K562 (cell line): ENCODE measurements at regions not wholly inside any gene's neighbourhood (a gene's known extent, or its start where the extent isn't known, plus 50 kb on each side); places are given as distances from the start of the nearest gene placed in this dataset.

Source experiments
- ATAC-seq: fragments of 200-7000 bp; cut with Tn5 transposase; 3 replicates; pipeline ENCODE4 v1.9.1; 2020; ENCODE audit warnings: moderate library complexity
- BruUV-seq: library from RNA; stranded (reverse); fragments of 400-500 nt; replicated peaks from 2 replicates; lab custom pipeline; 2021; lab: Mats Ljungman, UMichigan
- CTCF ChIA-PET: fragments of 300-600 bp; formaldehyde crosslinking; extraction: SDS; loops from one replicate; lab custom pipeline; 2021; ENCODE audit warnings: low intra/inter-chr PET ratio; lab: Yijun Ruan, JAX
- POLR2A ChIA-PET: fragments of 300-600, 350-650 bp; sonication (Branson Sonifier 250); formaldehyde crosslinking; extraction: SDS; loops from one replicate; lab custom pipeline; 2021; ENCODE audit warnings: antibody characterized with exemption, inconsistent platforms; lab: Yijun Ruan, JAX
- DNase-seq, 4 experiments: peaks; one replicate each; pipeline versions ENCODE4 v3.0.0 to v3.0.0-alpha.2; 2011 to 2018; ENCODE audit warnings: low spot score in 3 of 4, mixed read lengths in 3 of 4; ENCODE audit errors: extremely low read depth in 1 of 4
- FAIRE-seq: peaks from 2 replicates; lab custom pipeline; 2011; peaks lifted over from hg19 to GRCh38; lab: Jason Lieb, UNC
- H2AFZ ChIP-seq: 2 replicates; pipeline ENCODE4 v1.6.0; 2011; ENCODE audit warnings: low read depth, low read length, control low read depth, inconsistent platforms
- H3K27ac ChIP-seq: fragments of 200-600 bp; 3 replicates; pipeline ENCODE4 v1.8.0; 2011; ENCODE audit warnings: low read depth, mild to moderate bottlenecking, control low read depth, inconsistent platforms, low read length, moderate library complexity, mixed read lengths; ENCODE audit errors: extremely low read depth
- H3K27me3 ChIP-seq, 2 experiments: fragments of 300-600 bp in 1 of 2; 2 replicates in 1 of 2; 3 replicates in 1 of 2; pipeline versions ENCODE4 v1.6.0 to v1.8.0; 2011; ENCODE audit warnings: inconsistent platforms in 2 of 2, low read length in 2 of 2, mild to moderate bottlenecking in 1 of 2, mixed read lengths in 1 of 2, moderate library complexity in 1 of 2; ENCODE audit not compliant: control insufficient read depth in 2 of 2, insufficient read depth in 2 of 2
- H3K36me3 ChIP-seq: fragments of 300-600 bp; 3 replicates; pipeline ENCODE4 v1.8.0; 2011; ENCODE audit warnings: mild to moderate bottlenecking, low read length, inconsistent platforms; ENCODE audit not compliant: control insufficient read depth, insufficient read depth
- H3K4me1 ChIP-seq, 2 experiments: fragments of 200-600 bp in 1 of 2; replicated peaks in 1 of 2; 2 replicates in 1 of 2; 3 replicates in 1 of 2; pipeline versions ENCODE4 v1.5.1 to v1.8.0; 2011; ENCODE audit warnings: inconsistent platforms in 2 of 2, low read length in 2 of 2, mild to moderate bottlenecking in 1 of 2, mixed read lengths in 1 of 2, moderate library complexity in 1 of 2; ENCODE audit not compliant: control insufficient read depth in 2 of 2, insufficient read depth in 2 of 2
- H3K4me2 ChIP-seq: 2 replicates; pipeline ENCODE4 v1.6.1; 2011; ENCODE audit warnings: low read length, control low read depth, inconsistent platforms, mixed read lengths; ENCODE audit not compliant: insufficient read depth
- H3K4me3 ChIP-seq: fragments of 200-600 bp; sonication (generic), shearing (Covaris generic); 2 replicates; pipeline ENCODE4 v1.5.1; 2016; ENCODE audit warnings: control low read depth, inconsistent platforms
- H3K79me2 ChIP-seq: fragments of 200-600 bp; 3 replicates; pipeline ENCODE4 v1.8.0; 2011; ENCODE audit warnings: low read length, inconsistent platforms; ENCODE audit not compliant: control insufficient read depth, insufficient read depth
- H3K9ac ChIP-seq, 2 experiments: 2 replicates each; pipeline versions ENCODE4 v1.6.0 to v1.6.1; 2011; ENCODE audit warnings: low read depth in 2 of 2, low read length in 2 of 2, control low read depth in 1 of 2, inconsistent platforms in 1 of 2, mild to moderate bottlenecking in 1 of 2, mixed read lengths in 1 of 2; ENCODE audit not compliant: insufficient read depth in 1 of 2
- H3K9me1 ChIP-seq: one replicate; pipeline ENCODE4 v1.6.0; 2011; ENCODE audit warnings: inconsistent platforms, mild to moderate bottlenecking, low read length, moderate library complexity; ENCODE audit not compliant: control insufficient read depth, insufficient read depth
- H3K9me3 ChIP-seq: replicated peaks from 2 replicates; pipeline ENCODE4 v1.5.1; 2011; ENCODE audit warnings: low read depth, low read length, inconsistent platforms; ENCODE audit not compliant: control insufficient read depth, insufficient read depth
- H4K20me1 ChIP-seq: replicated peaks from 2 replicates; pipeline ENCODE4 v1.6.1; 2011; ENCODE audit warnings: low read length, inconsistent platforms, mixed read lengths; ENCODE audit not compliant: control insufficient read depth, insufficient read depth
- MEIS2 ChIP-seq: fragments of 450-650 bp; IDR thresholded peaks from 2 replicates; pipeline ENCODE4 v1.6.1; 2014; ENCODE audit warnings: mild to moderate bottlenecking; ENCODE audit not compliant: partially characterized antibody
- POLR3A ChIP-seq: IDR thresholded peaks from 2 replicates; pipeline ENCODE4 v1.6.1; 2011; ENCODE audit warnings: borderline replicate concordance, mild to moderate bottlenecking, moderate library complexity; ENCODE audit not compliant: insufficient read length, insufficient read depth; ENCODE audit errors: extremely low read depth
- THAP12 ChIP-seq: fragments of 250-450 bp; sonication (Bioruptor Pico); IDR thresholded peaks from 2 replicates; pipeline ENCODE4 v1.9.0; 2021; ENCODE audit warnings: mild to moderate bottlenecking, inconsistent platforms
- WGBS: fragments of 100-300 bp; shearing (Covaris generic); methylation state at CpG from one replicate; pipeline ENCODE4 v1.1.6; 2016; ENCODE audit warnings: low coverage, mixed read lengths; ENCODE audit not compliant: insufficient coverage; ENCODE audit errors: missing lambda C conversion rate; 5-methylcytosine and 5-hydroxymethylcytosine counted together
- in situ Hi-C: fragments of 300-500 bp; cut with MboI; formaldehyde crosslinking; loops from 4 replicates; pipeline ENCODE4 v1.15.0; 2018; ENCODE audit warnings: inconsistent platforms, mixed read lengths
- intact Hi-C: fragments of 100-400 bp; cut with micrococcal nuclease; formaldehyde crosslinking; loops from 2 replicates; pipeline ENCODE4 v1.14.2; 2022

DNA sequence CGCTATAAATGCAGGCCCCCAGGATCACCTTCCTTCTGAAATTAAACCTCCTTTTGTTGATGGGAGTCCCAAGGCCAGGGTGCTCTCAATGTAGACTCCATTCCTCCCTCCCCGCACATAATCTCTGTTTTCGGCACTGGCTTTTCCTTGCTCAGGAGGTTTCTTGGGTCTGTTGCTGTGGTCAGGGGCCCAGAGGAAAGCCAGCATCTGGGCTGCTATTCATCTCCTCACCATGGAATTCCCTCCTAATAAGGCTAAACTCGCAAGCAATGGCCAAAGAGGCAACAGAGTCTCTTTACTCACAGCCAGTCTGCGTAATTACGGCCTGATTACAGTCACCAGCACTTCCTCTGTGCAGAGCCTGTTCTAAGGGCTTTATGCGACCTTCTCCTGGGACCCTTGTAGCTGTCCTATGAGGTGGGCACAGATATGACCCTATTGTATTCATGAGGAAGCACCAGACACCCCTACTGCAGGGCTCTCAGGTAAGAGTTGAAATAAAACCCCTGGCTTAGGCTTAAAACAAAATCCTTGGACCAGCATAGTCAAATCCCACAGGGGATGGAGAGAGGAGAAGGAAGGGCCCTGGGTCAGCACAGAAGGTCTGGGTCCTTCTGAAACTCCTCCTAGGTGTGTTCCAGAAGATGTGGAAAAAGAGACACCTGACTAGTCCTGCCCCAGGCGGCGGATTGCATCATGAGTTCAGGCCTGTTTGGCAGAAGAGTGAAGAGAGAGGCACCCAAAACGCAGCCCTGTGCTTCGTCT lies 105.0 kb upstream of the SH3BP4 start:
- intact Hi-C loops (no loop called here), in situ Hi-C loops (no loop called here)
- TF ChIP-seq POLR3A: no peak
- no peak for TF ChIP-seq THAP12 (CRISPR knock-in tag)
- no peak for TF ChIP-seq MEIS2
- Histone ChIP-seq H3K4me1 (no peaks in the 10 kb centered on the region), H2AFZ (no peak overlapping the region), H3K9me3 (no peaks in the 10 kb centered on the region), H3K4me2 (no peak overlapping the region), H3K9me1 (no peaks in the 10 kb centered on the region), H3K9ac (no peak overlapping the region), H3K27me3 (peaks cover 0 to 15% of the 10 kb centered on the region in 2 experiments; a peak in 2 of 5 replicates), H3K27ac (no peak overlapping the region), H3K79me2 (no peaks in the 10 kb centered on the region), H3K4me3 (no peak overlapping the region), H4K20me1 (no peaks in the 10 kb centered on the region), H3K36me3 (no peaks in the 10 kb centered on the region)
- under 1% methylated on average over 11 of the region's 11 CpGs for WGBS
- POLR2A ChIA-PET: interaction anchor here (0.6 kb wide), 1 partner anchor 304 kb away, joined by 3 read pairs; no protein-coding TSS in a partner anchor
- no TSS peak for BruUV-seq
- DNase-seq (no peak), FAIRE-seq (no peak), ATAC-seq (no peak)
- CTCF ChIA-PET: no interaction called here
